K562 (cell line): ENCODE measurements at regions not wholly inside any gene's neighbourhood (a gene's known extent, or its start where the extent isn't known, plus 50 kb on each side); places are given as distances from the start of the nearest gene placed in this dataset.

Experiments
- ATAC-seq: fragments of 200-7000 bp; cut with Tn5 transposase; 3 replicates; pipeline ENCODE4 v1.9.1; 2020; ENCODE audit warnings: moderate library complexity
- BruUV-seq: library from RNA; stranded (reverse); fragments of 400-500 nt; replicated peaks from 2 replicates; lab custom pipeline; 2021; lab: Mats Ljungman, UMichigan
- CTCF ChIA-PET: fragments of 300-600 bp; formaldehyde crosslinking; extraction: SDS; loops from one replicate; lab custom pipeline; 2021; ENCODE audit warnings: low intra/inter-chr PET ratio; lab: Yijun Ruan, JAX
- POLR2A ChIA-PET: fragments of 300-600, 350-650 bp; sonication (Branson Sonifier 250); formaldehyde crosslinking; extraction: SDS; loops from one replicate; lab custom pipeline; 2021; ENCODE audit warnings: antibody characterized with exemption, inconsistent platforms; lab: Yijun Ruan, JAX
- DNase-seq, 4 experiments: peaks; one replicate each; pipeline versions ENCODE4 v3.0.0 to v3.0.0-alpha.2; 2011 to 2018; ENCODE audit warnings: low spot score in 3 of 4, mixed read lengths in 3 of 4; ENCODE audit errors: extremely low read depth in 1 of 4
- FAIRE-seq: peaks from 2 replicates; lab custom pipeline; 2011; peaks lifted over from hg19 to GRCh38; lab: Jason Lieb, UNC
- H2AFZ ChIP-seq: 2 replicates; pipeline ENCODE4 v1.6.0; 2011; ENCODE audit warnings: low read depth, low read length, control low read depth, inconsistent platforms
- H3K27ac ChIP-seq: fragments of 200-600 bp; 3 replicates; pipeline ENCODE4 v1.8.0; 2011; ENCODE audit warnings: low read depth, mild to moderate bottlenecking, control low read depth, inconsistent platforms, low read length, moderate library complexity, mixed read lengths; ENCODE audit errors: extremely low read depth
- H3K27me3 ChIP-seq, 2 experiments: fragments of 300-600 bp in 1 of 2; 2 replicates in 1 of 2; 3 replicates in 1 of 2; pipeline versions ENCODE4 v1.6.0 to v1.8.0; 2011; ENCODE audit warnings: inconsistent platforms in 2 of 2, low read length in 2 of 2, mild to moderate bottlenecking in 1 of 2, mixed read lengths in 1 of 2, moderate library complexity in 1 of 2; ENCODE audit not compliant: control insufficient read depth in 2 of 2, insufficient read depth in 2 of 2
- H3K36me3 ChIP-seq: fragments of 300-600 bp; 3 replicates; pipeline ENCODE4 v1.8.0; 2011; ENCODE audit warnings: mild to moderate bottlenecking, low read length, inconsistent platforms; ENCODE audit not compliant: control insufficient read depth, insufficient read depth
- H3K4me1 ChIP-seq, 2 experiments: fragments of 200-600 bp in 1 of 2; replicated peaks in 1 of 2; 2 replicates in 1 of 2; 3 replicates in 1 of 2; pipeline versions ENCODE4 v1.5.1 to v1.8.0; 2011; ENCODE audit warnings: inconsistent platforms in 2 of 2, low read length in 2 of 2, mild to moderate bottlenecking in 1 of 2, mixed read lengths in 1 of 2, moderate library complexity in 1 of 2; ENCODE audit not compliant: control insufficient read depth in 2 of 2, insufficient read depth in 2 of 2
- H3K4me2 ChIP-seq: 2 replicates; pipeline ENCODE4 v1.6.1; 2011; ENCODE audit warnings: low read length, control low read depth, inconsistent platforms, mixed read lengths; ENCODE audit not compliant: insufficient read depth
- H3K4me3 ChIP-seq: fragments of 200-600 bp; sonication (generic), shearing (Covaris generic); 2 replicates; pipeline ENCODE4 v1.5.1; 2016; ENCODE audit warnings: control low read depth, inconsistent platforms
- H3K79me2 ChIP-seq: fragments of 200-600 bp; 3 replicates; pipeline ENCODE4 v1.8.0; 2011; ENCODE audit warnings: low read length, inconsistent platforms; ENCODE audit not compliant: control insufficient read depth, insufficient read depth
- H3K9ac ChIP-seq, 2 experiments: 2 replicates each; pipeline versions ENCODE4 v1.6.0 to v1.6.1; 2011; ENCODE audit warnings: low read depth in 2 of 2, low read length in 2 of 2, control low read depth in 1 of 2, inconsistent platforms in 1 of 2, mild to moderate bottlenecking in 1 of 2, mixed read lengths in 1 of 2; ENCODE audit not compliant: insufficient read depth in 1 of 2
- H3K9me1 ChIP-seq: one replicate; pipeline ENCODE4 v1.6.0; 2011; ENCODE audit warnings: inconsistent platforms, mild to moderate bottlenecking, low read length, moderate library complexity; ENCODE audit not compliant: control insufficient read depth, insufficient read depth
- H3K9me3 ChIP-seq: replicated peaks from 2 replicates; pipeline ENCODE4 v1.5.1; 2011; ENCODE audit warnings: low read depth, low read length, inconsistent platforms; ENCODE audit not compliant: control insufficient read depth, insufficient read depth
- H4K20me1 ChIP-seq: replicated peaks from 2 replicates; pipeline ENCODE4 v1.6.1; 2011; ENCODE audit warnings: low read length, inconsistent platforms, mixed read lengths; ENCODE audit not compliant: control insufficient read depth, insufficient read depth
- HES1 ChIP-seq: fragments of 450-650 bp; IDR thresholded peaks from 2 replicates; pipeline ENCODE4 v1.6.1; 2016; ENCODE audit warnings: low read depth, mild to moderate bottlenecking, moderate library complexity
- HINFP ChIP-seq: fragments of 450-650 bp; conservative IDR thresholded peaks from 2 replicates; pipeline ENCODE4 v1.6.1; 2016; ENCODE audit warnings: missing genetic modification characterization, low read depth, mild to moderate bottlenecking, control low read depth, missing compliant biosample characterization
- MEIS2 ChIP-seq: fragments of 450-650 bp; IDR thresholded peaks from 2 replicates; pipeline ENCODE4 v1.6.1; 2014; ENCODE audit warnings: mild to moderate bottlenecking; ENCODE audit not compliant: partially characterized antibody
- SMC3 ChIP-seq: conservative IDR thresholded peaks from 2 replicates; pipeline ENCODE4 v1.6.1; 2011; ENCODE audit warnings: low read depth, low read length, improper control_type of control experiment; ENCODE audit not compliant: insufficient read depth
- SP2 ChIP-seq: IDR thresholded peaks from 2 replicates; pipeline ENCODE4 v1.6.1; 2011; ENCODE audit warnings: mild to moderate bottlenecking, low read depth, low read length, moderate library complexity; ENCODE audit not compliant: poor library complexity, severe bottlenecking; ENCODE audit errors: extremely low read depth
- THRA ChIP-seq: fragments of 450-650 bp; IDR thresholded peaks from 2 replicates; pipeline ENCODE4 v1.6.1; 2017; ENCODE audit warnings: mild to moderate bottlenecking, moderate library complexity
- ZNF263 ChIP-seq: sonication (generic); formaldehyde crosslinking; IDR thresholded peaks from 2 replicates; pipeline ENCODE4 v1.8.0; 2022; ENCODE audit warnings: mild to moderate bottlenecking, missing genetic modification reagents, borderline replicate concordance
- WGBS: fragments of 100-300 bp; shearing (Covaris generic); methylation state at CpG from one replicate; pipeline ENCODE4 v1.1.6; 2016; ENCODE audit warnings: low coverage, mixed read lengths; ENCODE audit not compliant: insufficient coverage; ENCODE audit errors: missing lambda C conversion rate; 5-methylcytosine and 5-hydroxymethylcytosine counted together
- in situ Hi-C: fragments of 300-500 bp; cut with MboI; formaldehyde crosslinking; loops from 4 replicates; pipeline ENCODE4 v1.15.0; 2018; ENCODE audit warnings: inconsistent platforms, mixed read lengths
- intact Hi-C: fragments of 100-400 bp; cut with micrococcal nuclease; formaldehyde crosslinking; loops from 2 replicates; pipeline ENCODE4 v1.14.2; 2022

GRCh38 chr10:55628260-55628701, 732.8 kb downstream of the ZWINT start:
- Histone ChIP-seq H3K4me3 (no peak overlapping the region), H4K20me1 (no peaks in the 10 kb centered on the region), H3K79me2 (no peaks in the 10 kb centered on the region), H3K4me2 (no peak overlapping the region), H3K9ac (no peak overlapping the region), H3K4me1 (no peaks in the 10 kb centered on the region), H3K9me1 (no peaks in the 10 kb centered on the region), H3K27me3 (no peaks in the 10 kb centered on the region), H2AFZ (no peak overlapping the region), H3K27ac (no peak overlapping the region), H3K9me3 (peaks cover 2% of the 10 kb centered on the region; the same call in 1 of the 2 replicates), H3K36me3 (no peaks in the 10 kb centered on the region)
- BruUV-seq, result no TSS peak
- WGBS, result under 1% methylated on average over 30 of the region's 30 CpGs
- ATAC-seq, result no peak
- ChIA-PET CTCF (no interaction called here), POLR2A (no interaction called here)
- in situ Hi-C loops, result no loop called here
- intact Hi-C loops, result no loop called here
- no peak for FAIRE-seq
- DNase-seq, result no peak
- no peak for TF ChIP-seq MEIS2
- TF ChIP-seq SMC3, result no peak
- TF ChIP-seq HINFP (tag), result no peak
- TF ChIP-seq ZNF263 (CRISPR knock-in tag), result no peak
- TF ChIP-seq THRA, result no peak
- no peak for TF ChIP-seq HES1
- no peak for TF ChIP-seq SP2
